ENCODE measurements at regions not wholly inside any gene's neighbourhood (a gene's known extent, or its start where the extent isn't known, plus 50 kb on each side); places are given as distances from the start of the nearest gene placed in this dataset.
A peak's percentile ranks its signal among the peaks of the same experiment; 100 is the strongest.
"Not testable (repeated sequence)": the region's sequence is repeated elsewhere in the genome, so short reads cannot be mapped to it uniquely, and the experiment has no call there.

DNA sequence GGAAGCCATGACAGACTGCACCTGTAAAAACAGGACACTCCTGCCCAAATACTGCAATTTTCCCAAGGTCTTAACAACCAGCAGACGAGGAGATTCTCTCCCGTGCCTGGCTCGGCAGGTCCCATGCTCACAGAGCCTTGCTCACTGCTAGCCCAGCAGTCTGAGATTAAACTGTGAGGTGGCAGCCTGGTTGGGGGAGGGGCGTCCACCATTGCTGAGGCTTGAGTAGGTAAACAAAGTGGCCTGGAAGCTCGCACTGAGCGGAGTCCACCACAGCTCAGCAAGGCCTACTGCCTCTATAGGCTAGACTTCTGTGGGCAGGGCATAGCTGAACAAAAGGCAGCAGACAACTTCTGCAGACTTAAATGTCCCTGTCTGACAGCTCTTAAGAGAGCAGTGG lies 80.3 kb downstream of the ANXA5 start:
- not testable (repeated sequence) for DNase-seq (ENCODE audit: low read depth); H3K4me3 ChIP-seq (ENCODE audit: low read length)

DNA sequence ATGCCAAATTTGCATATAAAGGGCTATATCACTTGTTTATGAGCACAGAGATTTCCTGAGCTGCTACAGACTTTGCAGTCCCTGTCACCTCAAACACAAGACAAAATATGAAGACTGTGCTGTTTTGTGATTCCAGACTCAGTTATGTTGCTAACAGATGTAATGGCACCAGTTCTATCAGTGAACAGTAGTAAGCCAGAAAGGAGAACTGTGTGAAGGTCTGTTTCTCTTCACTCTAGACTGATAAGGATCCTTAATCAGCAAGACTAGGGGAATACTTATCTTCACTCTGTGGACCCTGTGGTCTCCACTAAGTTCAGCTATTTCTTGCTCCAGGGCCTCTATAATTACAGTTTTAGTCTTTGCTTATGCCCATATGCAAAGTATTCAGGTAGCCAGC lies 82.7 kb downstream of the ANXA5 start:
- H3K4me3 ChIP-seq (ENCODE audit: low read length) = no peak overlapping the region
- TF ChIP-seq, protein P1, sequence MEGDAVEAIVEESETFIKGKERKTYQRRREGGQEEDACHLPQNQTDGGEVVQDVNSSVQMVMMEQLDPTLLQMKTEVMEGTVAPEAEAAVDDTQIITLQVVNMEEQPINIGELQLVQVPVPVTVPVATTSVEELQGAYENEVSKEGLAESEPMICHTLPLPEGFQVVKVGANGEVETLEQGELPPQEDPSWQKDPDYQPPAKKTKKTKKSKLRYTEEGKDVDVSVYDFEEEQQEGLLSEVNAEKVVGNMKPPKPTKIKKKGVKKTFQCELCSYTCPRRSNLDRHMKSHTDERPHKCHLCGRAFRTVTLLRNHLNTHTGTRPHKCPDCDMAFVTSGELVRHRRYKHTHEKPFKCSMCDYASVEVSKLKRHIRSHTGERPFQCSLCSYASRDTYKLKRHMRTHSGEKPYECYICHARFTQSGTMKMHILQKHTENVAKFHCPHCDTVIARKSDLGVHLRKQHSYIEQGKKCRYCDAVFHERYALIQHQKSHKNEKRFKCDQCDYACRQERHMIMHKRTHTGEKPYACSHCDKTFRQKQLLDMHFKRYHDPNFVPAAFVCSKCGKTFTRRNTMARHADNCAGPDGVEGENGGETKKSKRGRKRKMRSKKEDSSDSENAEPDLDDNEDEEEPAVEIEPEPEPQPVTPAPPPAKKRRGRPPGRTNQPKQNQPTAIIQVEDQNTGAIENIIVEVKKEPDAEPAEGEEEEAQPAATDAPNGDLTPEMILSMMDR (conservative IDR thresholded peaks at IDR 0.05; ENCODE audit: low read depth, low read length) = no peak
- no peak for DNase-seq (ENCODE audit: low read depth)

DNA sequence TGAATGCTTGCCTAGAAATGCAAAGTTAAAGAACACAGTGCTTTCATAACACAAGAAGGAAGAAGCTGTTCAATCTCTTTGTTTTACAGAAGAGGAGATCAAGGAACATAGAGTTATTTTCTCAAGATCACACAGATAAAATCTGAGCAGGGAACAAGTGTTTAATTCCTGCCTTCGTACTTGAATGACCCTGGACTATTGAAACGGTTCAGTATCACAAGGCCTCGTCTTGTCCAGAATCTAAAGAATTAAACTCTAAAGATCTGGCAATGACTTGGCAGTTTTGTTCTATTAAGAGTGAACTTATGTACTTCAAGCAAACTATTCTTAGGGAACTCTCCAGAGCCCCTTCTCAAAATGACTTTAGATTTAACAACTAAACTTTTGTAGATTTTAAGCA lies 97.7 kb downstream of the ANXA5 start:
- TF ChIP-seq, protein P1 (conservative IDR thresholded peaks at IDR 0.05; ENCODE audit: low read depth, low read length) = no peak

DNA sequence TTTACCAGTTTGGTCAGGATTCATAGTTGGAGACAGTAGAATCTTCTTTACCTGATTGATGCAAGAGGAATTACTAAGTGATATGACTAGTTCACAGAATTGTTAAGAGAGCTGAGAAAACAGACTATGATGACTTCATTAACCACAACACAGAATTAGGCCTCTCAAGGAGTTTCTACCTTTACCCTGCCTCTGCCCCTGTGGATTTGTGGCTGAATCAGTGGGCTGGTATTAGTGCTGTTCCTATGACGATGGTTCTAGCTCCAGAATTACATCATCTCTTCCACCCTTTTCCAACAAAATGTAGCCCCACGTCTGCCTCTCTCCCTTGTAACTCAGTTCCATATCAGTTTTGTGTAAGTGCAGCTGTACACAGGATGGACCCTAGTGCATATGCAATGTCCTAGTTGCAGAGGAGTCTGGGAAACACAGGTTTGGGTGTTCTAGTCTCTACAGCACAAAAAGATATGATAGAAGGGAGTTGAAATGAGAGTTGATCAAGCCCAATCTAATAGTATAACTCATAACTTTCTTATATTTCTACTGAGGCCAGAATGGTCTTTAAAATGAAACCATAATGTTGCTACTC lies 99.3 kb downstream of the ANXA5 start:
- TF ChIP-seq, protein P1 (conservative IDR thresholded peaks at IDR 0.05; ENCODE audit: low read depth, low read length) = no peak
- H3K4me3 ChIP-seq (ENCODE audit: low read length) = no peak overlapping the region
- DNase-seq (ENCODE audit: low read depth) = no peak

More for the DNA sequence above, 97.7 kb downstream of the ANXA5 start:
- no peak for DNase-seq (ENCODE audit: low read depth)
- no peak overlapping the region for H3K4me3 ChIP-seq (ENCODE audit: low read length)

DNA sequence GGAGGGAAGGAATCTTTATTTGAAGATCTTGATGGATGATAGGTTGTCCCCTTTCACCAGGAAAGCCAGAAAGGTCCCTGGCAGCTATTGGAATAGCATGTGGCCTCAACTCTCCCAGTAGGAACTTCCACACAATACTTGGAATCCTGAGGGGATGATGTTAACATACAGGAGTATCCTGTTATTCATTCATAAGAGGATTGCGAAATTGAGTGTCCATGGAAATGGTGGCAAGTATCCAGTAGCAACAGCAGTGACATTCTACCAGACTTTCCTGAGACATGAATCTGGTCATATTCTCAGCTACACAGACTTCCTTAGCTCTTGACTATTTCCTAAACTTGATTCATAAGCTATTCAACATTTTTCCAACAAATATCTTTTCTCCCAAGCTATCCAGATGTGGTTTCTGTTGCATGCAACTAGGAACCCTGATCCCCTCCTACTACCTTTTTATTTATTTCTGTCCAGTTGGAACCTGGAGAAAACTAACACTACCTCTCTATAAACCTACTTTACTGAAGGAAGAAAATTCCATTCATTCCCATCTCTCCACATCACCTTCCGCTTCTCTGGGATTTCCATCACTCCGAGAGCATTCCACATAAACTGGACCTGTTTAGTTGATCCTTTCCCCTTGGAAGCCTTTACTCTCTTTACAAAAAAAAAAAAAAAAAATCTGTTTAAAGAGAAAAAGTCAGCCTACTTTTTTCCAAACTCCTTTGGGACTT lies 101.8 kb downstream of the ANXA5 start:
- TF ChIP-seq, protein P1 (conservative IDR thresholded peaks at IDR 0.05; ENCODE audit: low read depth, low read length) = no peak
- DNase-seq (ENCODE audit: low read depth) = no peak
- H3K4me3 ChIP-seq (ENCODE audit: low read length) = no peak overlapping the region

DNA sequence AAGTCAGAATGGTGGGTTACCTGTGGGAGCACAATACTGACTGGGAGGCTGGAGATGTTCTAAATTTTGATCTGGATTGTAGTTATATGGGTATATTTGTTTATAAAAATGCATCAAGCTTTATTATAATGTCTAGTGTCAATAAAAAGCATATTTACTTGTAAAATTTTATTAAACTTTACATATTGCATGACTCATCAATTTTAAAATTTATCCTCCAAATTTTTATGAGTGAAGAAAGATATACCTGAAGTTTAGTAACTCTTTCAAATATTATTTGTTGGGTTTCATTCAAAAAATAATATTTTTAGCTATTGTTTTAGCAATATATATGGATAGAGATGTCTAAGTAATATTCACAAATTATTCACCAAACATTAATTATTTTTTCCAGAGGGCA lies 103.0 kb downstream of the ANXA5 start:
- H3K4me3 ChIP-seq (ENCODE audit: low read length) = no peak overlapping the region
- TF ChIP-seq, protein P1 (conservative IDR thresholded peaks at IDR 0.05; ENCODE audit: low read depth, low read length) = no peak
- no peak for DNase-seq (ENCODE audit: low read depth)

DNA sequence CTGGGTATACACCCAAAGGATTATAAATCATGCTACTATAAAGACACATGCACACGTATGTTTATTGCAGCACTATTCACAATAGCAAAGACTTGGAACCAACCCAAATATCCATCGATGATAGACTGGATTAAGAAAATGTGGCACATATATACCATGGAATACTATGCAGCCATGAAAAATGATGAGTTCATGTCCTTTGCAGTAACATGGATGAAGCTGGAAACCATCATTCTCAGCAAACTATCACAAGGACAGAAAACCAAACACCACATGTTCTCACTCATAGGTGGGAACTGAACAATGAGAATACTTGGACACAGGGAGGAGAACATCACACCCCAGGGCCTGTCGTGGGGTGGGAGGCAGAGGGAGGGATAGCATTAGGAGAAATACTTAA lies 104.5 kb downstream of the ANXA5 start:
- not testable (repeated sequence) for DNase-seq (ENCODE audit: low read depth); H3K4me3 ChIP-seq (ENCODE audit: low read length)

DNA sequence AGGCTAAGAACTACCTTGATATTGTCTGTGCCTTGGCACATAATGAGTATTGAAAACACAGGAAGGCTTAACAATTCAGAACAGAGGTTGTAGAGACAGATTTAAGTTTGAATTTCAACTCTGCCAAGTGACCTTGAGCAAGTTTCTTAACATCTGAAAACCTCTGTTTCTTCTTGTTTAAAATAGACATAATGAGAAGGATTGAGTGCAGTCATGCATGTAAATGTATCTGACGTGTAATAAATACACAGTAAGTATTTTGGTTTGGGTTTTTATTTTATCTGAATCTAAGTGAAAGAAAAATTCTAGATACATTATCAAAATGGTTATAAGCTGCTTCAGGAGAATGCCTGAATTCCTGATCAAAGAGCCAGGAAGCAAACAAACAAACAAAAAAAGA lies 111.9 kb downstream of the ANXA5 start:
- DNase-seq (ENCODE audit: low read depth) = peak; percentile 53
- TF ChIP-seq, protein P1 (conservative IDR thresholded peaks at IDR 0.05; ENCODE audit: low read depth, low read length) = no peak
- no peak overlapping the region for H3K4me3 ChIP-seq (ENCODE audit: low read length)

Measured in retinal pigment epithelial cell (primary cell).